Mesendoderm (in vitro differentiated cells): ENCODE measurements at regions not wholly inside any gene's neighbourhood (a gene's known extent, or its start where the extent isn't known, plus 50 kb on each side); places are given as distances from the start of the nearest gene placed in this dataset.

Source experiments
- DNase-seq: peaks from one replicate; pipeline ENCODE4 v3.0.0; 2013
- H2AK5ac ChIP-seq: 2 replicates; pipeline ENCODE4 v1.6.1; 2013; ENCODE audit warnings: low read length, inconsistent platforms
- H2BK120ac ChIP-seq: 2 replicates; pipeline ENCODE4 v1.6.1; 2013; ENCODE audit warnings: low read depth, mild to moderate bottlenecking, low read length, moderate library complexity, mixed read lengths
- H2BK15ac ChIP-seq: replicated peaks from 2 replicates; pipeline ENCODE4 v1.6.1; 2013; ENCODE audit warnings: low read depth, mild to moderate bottlenecking, moderate library complexity
- H2BK5ac ChIP-seq: 2 replicates; pipeline ENCODE4 v1.6.1; 2013; ENCODE audit warnings: low read length, inconsistent platforms
- H3K18ac ChIP-seq: 2 replicates; pipeline ENCODE4 v1.6.1; 2013; ENCODE audit warnings: mild to moderate bottlenecking, low read length, mixed read lengths
- H3K23ac ChIP-seq: one replicate; pipeline ENCODE4 v1.6.1; 2013; ENCODE audit warnings: low read length
- H3K27ac ChIP-seq: 2 replicates; pipeline ENCODE4 v1.5.1; 2013; ENCODE audit warnings: low read depth, mild to moderate bottlenecking, inconsistent platforms, low read length, moderate library complexity
- H3K27me3 ChIP-seq: 2 replicates; pipeline ENCODE4 v1.6.1; 2013; ENCODE audit warnings: low read length, control low read depth, mild to moderate bottlenecking, inconsistent platforms; ENCODE audit not compliant: insufficient read depth, poor library complexity
- H3K36me3 ChIP-seq: 2 replicates; pipeline ENCODE4 v1.6.1; 2013; ENCODE audit warnings: low read length, inconsistent platforms; ENCODE audit not compliant: control insufficient read depth, insufficient read depth
- H3K4ac ChIP-seq: one replicate; pipeline ENCODE4 v1.6.1; 2013; ENCODE audit warnings: low read depth, mild to moderate bottlenecking, low read length, moderate library complexity
- H3K4me1 ChIP-seq: 2 replicates; pipeline ENCODE4 v1.6.1; 2013; ENCODE audit warnings: low read depth, low read length, inconsistent platforms; ENCODE audit not compliant: control insufficient read depth
- H3K4me2 ChIP-seq: 2 replicates; pipeline ENCODE4 v1.6.1; 2013; ENCODE audit warnings: low read length
- H3K4me3 ChIP-seq: 2 replicates; pipeline ENCODE4 v1.5.1; 2013; ENCODE audit warnings: mild to moderate bottlenecking, low read length
- H3K56ac ChIP-seq: one replicate; pipeline ENCODE4 v1.6.1; 2013; ENCODE audit warnings: low read length
- H3K79me1 ChIP-seq: 2 replicates; pipeline ENCODE4 v1.6.1; 2013; ENCODE audit warnings: low read length, inconsistent platforms
- H3K79me2 ChIP-seq: 2 replicates; pipeline ENCODE4 v1.6.1; 2013; ENCODE audit warnings: mild to moderate bottlenecking, low read length; ENCODE audit not compliant: control insufficient read depth, insufficient read depth
- H3K9ac ChIP-seq: 2 replicates; pipeline ENCODE4 v1.6.1; 2013; ENCODE audit warnings: low read length, inconsistent platforms
- H4K5ac ChIP-seq: one replicate; pipeline ENCODE4 v1.6.1; 2013; ENCODE audit warnings: low read length
- H4K8ac ChIP-seq: one replicate; pipeline ENCODE4 v1.6.1; 2013; ENCODE audit warnings: low read depth, mild to moderate bottlenecking, control low read depth, low read length, moderate library complexity
- WGBS: extraction: QIAGEN DNeasy Blood & Tissue Kit; methylation state at CpG from one replicate; pipeline ENCODE4 v1.1.7; 2013; ENCODE audit warnings: low lambda C conversion rate, missing lambda C conversion rate; ENCODE audit not compliant: insufficient coverage; ENCODE audit errors: extremely low coverage; 5-methylcytosine and 5-hydroxymethylcytosine counted together

DNA sequence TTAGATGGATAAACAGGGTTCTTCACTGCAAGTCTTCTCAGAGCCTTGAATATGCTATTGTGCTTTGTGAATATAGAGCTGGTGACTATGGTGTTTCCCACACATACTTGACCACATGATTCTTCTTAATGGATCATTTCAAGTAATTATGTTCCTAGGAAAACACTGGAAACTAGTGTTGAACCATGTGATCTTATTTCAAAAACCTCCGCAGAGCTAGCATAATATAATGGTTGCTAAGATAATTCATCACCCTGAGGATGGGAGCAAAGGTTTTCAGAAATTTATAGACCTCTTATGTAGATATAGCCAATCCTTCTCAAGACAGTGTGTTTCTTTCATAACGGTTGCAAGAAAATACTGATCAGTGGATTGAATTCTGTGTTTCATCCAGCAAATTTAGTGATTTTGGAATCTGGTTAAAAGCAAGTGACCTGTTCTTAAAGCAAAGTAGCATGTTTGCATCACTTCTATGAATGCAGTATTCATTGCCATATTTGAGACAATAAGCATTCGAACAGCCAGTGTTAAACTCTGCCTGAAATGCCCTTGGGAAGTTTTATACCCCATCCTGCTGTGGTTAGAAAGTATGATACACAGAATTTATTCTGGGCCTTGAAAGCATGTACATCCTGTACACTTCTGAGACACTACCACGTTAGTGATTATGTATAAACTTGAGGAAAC, 341.0 kb upstream of the E2F7 start:
- no peak overlapping the region for H4K8ac ChIP-seq
- no peak for DNase-seq

GRCh38 chr12:77402716-77403115, 337.3 kb upstream of the E2F7 start:
- Histone ChIP-seq H3K4me2 (no peak overlapping the region), H3K36me3 (no peaks in the 10 kb centered on the region), H3K79me1 (no peaks in the 10 kb centered on the region), H3K18ac (no peak overlapping the region), H2AK5ac (no peak overlapping the region), H2BK15ac (no peak overlapping the region), H3K4ac (no peak overlapping the region), H3K4me1 (no peaks in the 10 kb centered on the region), H4K5ac (no peak overlapping the region), H3K27me3 (no peaks in the 10 kb centered on the region), H3K27ac (no peak overlapping the region), H3K4me3 (no peak overlapping the region), H4K8ac (no peak overlapping the region), H2BK5ac (no peak overlapping the region), H2BK120ac (no peak overlapping the region), H3K9ac (no peak overlapping the region), H3K23ac (no peak overlapping the region), H3K56ac (no peak overlapping the region), H3K79me2 (no peaks in the 10 kb centered on the region)
- WGBS, result no CpG with 5 or more reads among the region's 1 CpG
- no peak for DNase-seq

More for the DNA sequence above, 341.0 kb upstream of the E2F7 start:
- H3K4ac ChIP-seq, result no peak overlapping the region
- H3K27ac ChIP-seq, result no peak overlapping the region
- no peaks in the 10 kb centered on the region for H3K36me3 ChIP-seq
- H3K79me2 ChIP-seq, result no peaks in the 10 kb centered on the region
- no peak overlapping the region for H2AK5ac ChIP-seq
- H3K56ac ChIP-seq, result no peak overlapping the region
- H3K9ac ChIP-seq, result no peak overlapping the region
- H4K5ac ChIP-seq, result no peak overlapping the region
- no peaks in the 10 kb centered on the region for H3K79me1 ChIP-seq
- H3K4me2 ChIP-seq, result no peak overlapping the region
- no peak overlapping the region for H2BK15ac ChIP-seq
- H3K18ac ChIP-seq, result no peak overlapping the region
- H2BK120ac ChIP-seq, result no peak overlapping the region
- WGBS, result no CpG with 5 or more reads among the region's 4 CpGs
- no peak overlapping the region for H3K4me3 ChIP-seq
- no peaks in the 10 kb centered on the region for H3K27me3 ChIP-seq
- no peaks in the 10 kb centered on the region for H3K4me1 ChIP-seq
- no peak overlapping the region for H3K23ac ChIP-seq
- H2BK5ac ChIP-seq, result no peak overlapping the region

DNA sequence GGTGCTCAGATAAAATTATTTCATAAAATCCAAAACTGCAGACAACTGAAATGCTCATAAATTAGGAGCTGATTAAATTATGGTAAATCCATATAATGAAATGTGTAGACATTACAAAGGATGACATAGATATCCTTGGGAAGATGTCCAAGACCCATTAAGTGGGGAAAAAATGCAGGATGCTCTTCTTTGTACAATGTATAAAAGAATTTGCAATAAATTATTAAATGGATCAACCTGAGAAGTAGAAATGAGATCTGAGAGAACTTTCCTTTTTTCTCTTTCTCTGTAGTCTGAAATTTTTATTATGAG, 336.4 kb upstream of the E2F7 start:
- Histone ChIP-seq H3K4me3 (no peak overlapping the region), H3K4ac (no peak overlapping the region), H3K79me1 (no peaks in the 10 kb centered on the region), H3K36me3 (no peaks in the 10 kb centered on the region), H3K56ac (no peak overlapping the region), H4K5ac (no peak overlapping the region), H2AK5ac (no peak overlapping the region), H2BK15ac (no peak overlapping the region), H4K8ac (no peak overlapping the region), H2BK5ac (no peak overlapping the region), H3K27me3 (no peaks in the 10 kb centered on the region), H3K23ac (no peak overlapping the region), H3K9ac (no peak overlapping the region), H3K4me2 (no peak overlapping the region), H3K4me1 (no peaks in the 10 kb centered on the region), H3K79me2 (no peaks in the 10 kb centered on the region), H2BK120ac (no peak overlapping the region), H3K18ac (no peak overlapping the region), H3K27ac (no peak overlapping the region)
- no peak for DNase-seq

DNA sequence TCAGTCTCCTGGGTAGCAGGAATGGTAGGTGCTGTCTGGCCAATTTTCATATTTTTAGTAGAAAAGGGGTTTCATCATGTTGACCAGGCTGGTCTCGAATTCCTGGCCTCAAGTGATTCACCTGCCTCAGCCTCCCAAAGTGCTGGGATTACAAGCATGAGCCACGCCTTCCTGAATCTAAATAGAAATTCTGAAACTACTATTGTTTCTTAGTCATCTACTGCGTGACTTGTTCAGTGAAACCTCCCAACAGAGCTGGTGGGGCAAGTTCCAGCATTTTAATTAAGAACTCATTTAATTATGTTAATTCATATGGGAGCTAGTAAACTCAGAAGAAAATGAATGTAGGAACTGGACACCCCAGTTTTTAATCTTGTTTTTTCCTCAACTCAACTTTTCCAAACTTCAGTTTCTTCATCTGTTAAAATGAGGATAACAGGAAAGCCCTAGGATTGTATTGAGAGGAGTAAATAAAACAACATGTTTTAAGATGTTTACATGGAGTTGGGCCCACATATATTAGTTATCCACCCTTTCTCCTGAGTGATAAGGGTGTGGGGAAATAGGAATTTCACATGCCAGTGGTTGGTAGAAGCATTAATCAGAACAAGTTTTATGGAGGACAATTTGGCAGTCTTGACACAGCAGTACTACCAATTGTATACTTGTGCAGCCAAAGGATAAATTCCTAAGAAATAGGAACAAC, 335.8 kb upstream of the E2F7 start:
- no peak overlapping the region for H4K5ac ChIP-seq
- H2BK5ac ChIP-seq, result no peak overlapping the region
- H3K23ac ChIP-seq, result no peak overlapping the region
- H3K9ac ChIP-seq, result no peak overlapping the region
- H3K4me2 ChIP-seq, result no peak overlapping the region
- no peak overlapping the region for H4K8ac ChIP-seq
- no peaks in the 10 kb centered on the region for H3K27me3 ChIP-seq
- H3K79me1 ChIP-seq, result no peaks in the 10 kb centered on the region
- no peak overlapping the region for H3K4ac ChIP-seq
- H3K4me3 ChIP-seq, result no peak overlapping the region
- H2BK15ac ChIP-seq, result no peak overlapping the region
- H3K4me1 ChIP-seq, result no peaks in the 10 kb centered on the region
- no peak overlapping the region for H3K18ac ChIP-seq
- H3K56ac ChIP-seq, result no peak overlapping the region
- H2AK5ac ChIP-seq, result no peak overlapping the region
- no peak overlapping the region for H2BK120ac ChIP-seq
- no CpG with 5 or more reads among the region's 3 CpGs for WGBS
- no peak for DNase-seq
- H3K79me2 ChIP-seq, result no peaks in the 10 kb centered on the region
- no peak overlapping the region for H3K27ac ChIP-seq
- no peaks in the 10 kb centered on the region for H3K36me3 ChIP-seq

GRCh38 chr12:77392467-77393088, 327.2 kb upstream of the E2F7 start:
- H4K8ac ChIP-seq, result no peak overlapping the region
- no peak overlapping the region for H2BK15ac ChIP-seq
- 100% methylated on average over 3 of the region's 10 CpGs for WGBS
- no peak overlapping the region for H3K56ac ChIP-seq
- no peak overlapping the region for H3K9ac ChIP-seq
- H4K5ac ChIP-seq, result no peak overlapping the region
- no peak overlapping the region for H3K4me3 ChIP-seq
- H3K4me1 ChIP-seq, result no peaks in the 10 kb centered on the region
- no peak overlapping the region for H2BK120ac ChIP-seq
- H3K18ac ChIP-seq, result no peak overlapping the region
- H2AK5ac ChIP-seq, result no peak overlapping the region
- no peaks in the 10 kb centered on the region for H3K79me1 ChIP-seq
- no peak overlapping the region for H3K23ac ChIP-seq
- no peaks in the 10 kb centered on the region for H3K27me3 ChIP-seq
- H3K27ac ChIP-seq, result no peak overlapping the region
- H3K36me3 ChIP-seq, result no peaks in the 10 kb centered on the region
- no peak overlapping the region for H3K4me2 ChIP-seq
- H3K79me2 ChIP-seq, result no peaks in the 10 kb centered on the region
- H2BK5ac ChIP-seq, result no peak overlapping the region
- DNase-seq, result no peak
- no peak overlapping the region for H3K4ac ChIP-seq
